Vagina (tissue), 2 donors: ENCODE measurements at regions not wholly inside any gene's neighbourhood (a gene's known extent, or its start where the extent isn't known, plus 50 kb on each side); places are given as distances from the start of the nearest gene placed in this dataset.

Source experiments
- DNase-seq, 2 donors: peaks; one replicate each; pipeline ENCODE4 v3.0.0-alpha.2; 2017; ENCODE audit errors: extremely low spot score in 2 of 2
- H3K27ac ChIP-seq: fragments of 200-600 bp; sonication (generic); one replicate; pipeline ENCODE4 v1.5.1; 2019
- H3K27me3 ChIP-seq: fragments of 200-600 bp; sonication (generic); one replicate; pipeline ENCODE4 v1.5.1; 2019
- H3K36me3 ChIP-seq, 2 donors: fragments of 200-600 bp; sonication (generic); one replicate each; pipeline ENCODE4 v1.5.1; 2017 to 2019
- H3K4me1 ChIP-seq: fragments of 200-600 bp; sonication (generic); one replicate; pipeline ENCODE4 v1.5.1; 2019
- H3K4me3 ChIP-seq, 2 donors: fragments of 200-600 bp; sonication (generic); 1 replicate in 1 of 2; 2 replicates in 1 of 2; pipeline ENCODE4 v1.5.1; 2016 to 2019
- H3K9me3 ChIP-seq: fragments of 200-600 bp; sonication (generic); one replicate; pipeline ENCODE4 v1.5.1; 2019
- CTCF ChIP-seq, 3 experiments: fragments of 450-650 bp in 2 of 3; fragments of 200-600 bp in 1 of 3; sonication (generic) in 1 of 3; IDR thresholded peaks; one replicate each; pipeline ENCODE4 v1.5.1; 2017 to 2019; ENCODE audit warnings: antibody characterized with exemption in 3 of 3, mild to moderate bottlenecking in 2 of 3, moderate library complexity in 2 of 3
- POLR2A ChIP-seq, 2 donors: fragments of 450-650 bp; IDR thresholded peaks; one replicate each; pipeline ENCODE4 v1.6.1; 2017; ENCODE audit warnings: antibody characterized with exemption in 2 of 2, mild to moderate bottlenecking in 2 of 2, moderate library complexity in 2 of 2
- POLR2AphosphoS5 ChIP-seq, 2 donors: sonication (generic); formaldehyde crosslinking; IDR thresholded peaks; one replicate each; pipeline ENCODE4 v1.9.0; 2017; ENCODE audit warnings: antibody characterized with exemption in 2 of 2, mild to moderate bottlenecking in 2 of 2, low read depth in 1 of 2; ENCODE audit not compliant: insufficient read depth in 1 of 2
- intact Hi-C: fragments of 100-400 bp; cut with DNase I; formaldehyde crosslinking; loops from one replicate; pipeline ENCODE4 v1.15.1; 2023

- no peaks in the 10 kb centered on the region for H3K4me1 ChIP-seq
- H3K4me3 ChIP-seq: no peak overlapping the region
- H3K36me3 ChIP-seq: no peaks in the 10 kb centered on the region
- intact Hi-C loops: no loop called here
- H3K27ac ChIP-seq: no peak overlapping the region
- DNase-seq: no peak
- TF ChIP-seq POLR2A (IDR thresholded peaks at IDR 0.05): no peak
- TF ChIP-seq CTCF (IDR thresholded peaks at IDR 0.05): no peak
- no peak for TF ChIP-seq POLR2AphosphoS5 (IDR thresholded peaks at IDR 0.05; ENCODE audit: insufficient read depth in 1 of 2, low read depth in 1 of 2)
- H3K9me3 ChIP-seq: no peaks in the 10 kb centered on the region
- no peaks in the 10 kb centered on the region for H3K27me3 ChIP-seq
Measured at GRCh38 chr11:15768321-15768720, 588.0 kb downstream of the SOX6 start.

GRCh38 chr11:15769203-15769602, 587.1 kb downstream of the SOX6 start:
- DNase-seq: no peak
- TF ChIP-seq POLR2A (IDR thresholded peaks at IDR 0.05) (no peak), CTCF (IDR thresholded peaks at IDR 0.05) (no peak), POLR2AphosphoS5 (IDR thresholded peaks at IDR 0.05; ENCODE audit: insufficient read depth in 1 of 2, low read depth in 1 of 2) (no peak)
- H3K36me3 ChIP-seq: no peaks in the 10 kb centered on the region
- H3K4me3 ChIP-seq: no peak overlapping the region
- H3K4me1 ChIP-seq: no peaks in the 10 kb centered on the region
- H3K27me3 ChIP-seq: no peaks in the 10 kb centered on the region
- no peak overlapping the region for H3K27ac ChIP-seq
- intact Hi-C loops: no loop called here
- H3K9me3 ChIP-seq: no peaks in the 10 kb centered on the region

GRCh38 chr11:15770798-15771414, 585.4 kb downstream of the SOX6 start:
- intact Hi-C loops: no loop called here
- Histone ChIP-seq H3K4me1 (no peaks in the 10 kb centered on the region), H3K4me3 (no peak overlapping the region), H3K27me3 (no peaks in the 10 kb centered on the region), H3K36me3 (no peaks in the 10 kb centered on the region), H3K9me3 (no peaks in the 10 kb centered on the region), H3K27ac (no peak overlapping the region)
- no peak for DNase-seq
- TF ChIP-seq CTCF (IDR thresholded peaks at IDR 0.05) (peak in 1 of 3 experiments; percentile 26), POLR2A (IDR thresholded peaks at IDR 0.05) (no peak)

GRCh38 chr11:15772547-15772946, 583.8 kb downstream of the SOX6 start:
- no peak for DNase-seq
- no peak for TF ChIP-seq POLR2A (IDR thresholded peaks at IDR 0.05)
- TF ChIP-seq CTCF (IDR thresholded peaks at IDR 0.05): no peak
- no peak for TF ChIP-seq POLR2AphosphoS5 (IDR thresholded peaks at IDR 0.05; ENCODE audit: insufficient read depth in 1 of 2, low read depth in 1 of 2)
- intact Hi-C loops: no loop called here
- H3K4me1 ChIP-seq: no peaks in the 10 kb centered on the region
- no peaks in the 10 kb centered on the region for H3K27me3 ChIP-seq
- no peaks in the 10 kb centered on the region for H3K36me3 ChIP-seq
- H3K27ac ChIP-seq: no peak overlapping the region
- H3K9me3 ChIP-seq: no peaks in the 10 kb centered on the region
- no peak overlapping the region for H3K4me3 ChIP-seq

GRCh38 chr11:15772981-15773380, 583.4 kb downstream of the SOX6 start:
- H3K9me3 ChIP-seq: no peaks in the 10 kb centered on the region
- DNase-seq: no peak
- no peaks in the 10 kb centered on the region for H3K4me1 ChIP-seq
- no peaks in the 10 kb centered on the region for H3K27me3 ChIP-seq
- no peaks in the 10 kb centered on the region for H3K36me3 ChIP-seq
- H3K4me3 ChIP-seq: no peak overlapping the region
- intact Hi-C loops: no loop called here
- no peak for TF ChIP-seq CTCF (IDR thresholded peaks at IDR 0.05)
- TF ChIP-seq POLR2A (IDR thresholded peaks at IDR 0.05): no peak
- no peak for TF ChIP-seq POLR2AphosphoS5 (IDR thresholded peaks at IDR 0.05; ENCODE audit: insufficient read depth in 1 of 2, low read depth in 1 of 2)
- H3K27ac ChIP-seq: no peak overlapping the region
